Neural cell (in vitro differentiated cells): ENCODE measurements at regions not wholly inside any gene's neighbourhood (a gene's known extent, or its start where the extent isn't known, plus 50 kb on each side); places are given as distances from the start of the nearest gene placed in this dataset.

Experiments used
- EP300 ChIP-seq: fragments of 450-650 bp; conservative IDR thresholded peaks from 2 replicates; pipeline ENCODE4 v1.6.1; 2014; ENCODE audit warnings: antibody characterized with exemption, mild to moderate bottlenecking, moderate library complexity; ENCODE audit not compliant: poor library complexity, severe bottlenecking
- EZH2 ChIP-seq: fragments of 200-600, 300-800 bp; shearing (Covaris generic), sonication (generic); IDR thresholded peaks from 2 replicates; pipeline ENCODE4 v1.6.1; 2014; ENCODE audit warnings: antibody characterized with exemption, low read length, borderline replicate concordance, mild to moderate bottlenecking; ENCODE audit not compliant: insufficient read depth, poor library complexity, severe bottlenecking
- TF ChIP-seq, protein P1 (sequence below): fragments of 450-650 bp; IDR thresholded peaks from 2 replicates; pipeline ENCODE4 v1.5.1; 2014; ENCODE audit warnings: antibody characterized with exemption, mild to moderate bottlenecking, moderate library complexity; ENCODE audit not compliant: poor library complexity, severe bottlenecking

GRCh38 chr2:132275396-132275795, 113.6 kb upstream of the ANKRD30BL start:
- TF ChIP-seq, protein P1, sequence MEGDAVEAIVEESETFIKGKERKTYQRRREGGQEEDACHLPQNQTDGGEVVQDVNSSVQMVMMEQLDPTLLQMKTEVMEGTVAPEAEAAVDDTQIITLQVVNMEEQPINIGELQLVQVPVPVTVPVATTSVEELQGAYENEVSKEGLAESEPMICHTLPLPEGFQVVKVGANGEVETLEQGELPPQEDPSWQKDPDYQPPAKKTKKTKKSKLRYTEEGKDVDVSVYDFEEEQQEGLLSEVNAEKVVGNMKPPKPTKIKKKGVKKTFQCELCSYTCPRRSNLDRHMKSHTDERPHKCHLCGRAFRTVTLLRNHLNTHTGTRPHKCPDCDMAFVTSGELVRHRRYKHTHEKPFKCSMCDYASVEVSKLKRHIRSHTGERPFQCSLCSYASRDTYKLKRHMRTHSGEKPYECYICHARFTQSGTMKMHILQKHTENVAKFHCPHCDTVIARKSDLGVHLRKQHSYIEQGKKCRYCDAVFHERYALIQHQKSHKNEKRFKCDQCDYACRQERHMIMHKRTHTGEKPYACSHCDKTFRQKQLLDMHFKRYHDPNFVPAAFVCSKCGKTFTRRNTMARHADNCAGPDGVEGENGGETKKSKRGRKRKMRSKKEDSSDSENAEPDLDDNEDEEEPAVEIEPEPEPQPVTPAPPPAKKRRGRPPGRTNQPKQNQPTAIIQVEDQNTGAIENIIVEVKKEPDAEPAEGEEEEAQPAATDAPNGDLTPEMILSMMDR, result no peak
- TF ChIP-seq EZH2 (no peak), EP300 (no peak)
